HEK293 (cell line): ENCODE measurements at regions not wholly inside any gene's neighbourhood (a gene's known extent, or its start where the extent isn't known, plus 50 kb on each side); places are given as distances from the start of the nearest gene placed in this dataset.

ENCODE experiments used
- CTCF ChIA-PET: fragments of 350-600 bp; formaldehyde crosslinking; extraction: SDS; loops from one replicate; lab custom pipeline; 2021; ENCODE audit warnings: antibody characterized with exemption; lab: Yijun Ruan, JAX
- POLR2A ChIA-PET: fragments of 300-600 bp; formaldehyde crosslinking; extraction: SDS; loops from one replicate; lab custom pipeline; 2020; ENCODE audit warnings: antibody characterized with exemption, inconsistent platforms; lab: Yijun Ruan, JAX
- H3K27ac ChIP-seq: fragments of 200-500 bp; sonication (Bioruptor generic); 2 replicates; pipeline ENCODE4 v1.5.1; 2014; ENCODE audit warnings: low read depth, low read length, control low read depth, inconsistent platforms; ENCODE audit errors: extremely low read depth
- H3K36me3 ChIP-seq, 2 experiments: fragments of 200-500 bp in 1 of 2; sonication (Bioruptor generic) in 1 of 2; 1 replicate in 1 of 2; 2 replicates in 1 of 2; pipeline ENCODE4 v1.5.1; 2014 to 2017; ENCODE audit warnings: inconsistent platforms in 2 of 2, low read length in 2 of 2; ENCODE audit not compliant: control insufficient read depth in 2 of 2, insufficient read depth in 1 of 2
- H3K4me1 ChIP-seq: fragments of 200-500 bp; sonication (Bioruptor generic); 2 replicates; pipeline ENCODE4 v1.5.1; 2014; ENCODE audit warnings: mild to moderate bottlenecking, low read length, inconsistent platforms; ENCODE audit not compliant: control insufficient read depth, insufficient read depth
- H3K4me3 ChIP-seq: 2 replicates; pipeline ENCODE4 v1.5.1; 2011; ENCODE audit warnings: low read depth, mild to moderate bottlenecking, control low read depth, low read length, moderate library complexity
- H3K9me3 ChIP-seq: fragments of 200-500 bp; sonication (Bioruptor generic); 2 replicates; pipeline ENCODE4 v1.5.1; 2014; ENCODE audit warnings: low read depth, low read length, inconsistent platforms; ENCODE audit not compliant: control insufficient read depth, insufficient read depth
- GLIS2 ChIP-seq: fragments of 450-650 bp; formaldehyde crosslinking; IDR thresholded peaks from 2 replicates; pipeline ENCODE4 v1.5.1; 2016; ENCODE audit warnings: missing biosample characterization, missing genetic modification characterization
- INSM2 ChIP-seq: fragments of 450-650 bp; formaldehyde crosslinking; IDR thresholded peaks from 2 replicates; pipeline ENCODE4 v1.5.1; 2016; ENCODE audit warnings: missing biosample characterization, missing genetic modification characterization
- TCF7L2 ChIP-seq: IDR thresholded peaks from 2 replicates; pipeline ENCODE4 v1.6.1; 2011; ENCODE audit warnings: low read depth, mild to moderate bottlenecking, inconsistent platforms, low read length, moderate library complexity, borderline replicate concordance
- ZBTB10 ChIP-seq: fragments of 450-650 bp; formaldehyde crosslinking; IDR thresholded peaks from 2 replicates; pipeline ENCODE4 v1.5.1; 2016; ENCODE audit warnings: missing biosample characterization, missing genetic modification characterization
- ZBTB7A ChIP-seq: fragments of 450-650 bp; formaldehyde crosslinking; IDR thresholded peaks from 2 replicates; pipeline ENCODE4 v1.5.1; 2016; ENCODE audit warnings: low read depth, missing biosample characterization, missing genetic modification characterization
- ZNF211 ChIP-seq: fragments of 450-650 bp; formaldehyde crosslinking; IDR thresholded peaks from 2 replicates; pipeline ENCODE4 v1.5.1; 2016; ENCODE audit warnings: low read depth, missing biosample characterization, missing genetic modification characterization
- ZNF280C ChIP-seq: fragments of 450-650 bp; formaldehyde crosslinking; IDR thresholded peaks from 2 replicates; pipeline ENCODE4 v1.5.1; 2016; ENCODE audit warnings: missing biosample characterization, missing genetic modification characterization
- ZNF324 ChIP-seq: fragments of 450-650 bp; formaldehyde crosslinking; IDR thresholded peaks from 2 replicates; pipeline ENCODE4 v1.5.1; 2016; ENCODE audit warnings: missing biosample characterization, missing genetic modification characterization
- ZNF335 ChIP-seq: fragments of 450-650 bp; formaldehyde crosslinking; conservative IDR thresholded peaks from 2 replicates; pipeline ENCODE4 v1.5.1; 2016; ENCODE audit warnings: missing biosample characterization, missing genetic modification characterization
- ZNF341 ChIP-seq: fragments of 450-650 bp; formaldehyde crosslinking; IDR thresholded peaks from 2 replicates; pipeline ENCODE4; 2016; ENCODE audit warnings: low read depth, missing biosample characterization, missing genetic modification characterization
- ZNF621 ChIP-seq: fragments of 450-650 bp; formaldehyde crosslinking; IDR thresholded peaks from 2 replicates; pipeline ENCODE4 v1.5.1; 2017; ENCODE audit warnings: missing biosample characterization, missing genetic modification characterization
- ZNF624 ChIP-seq: fragments of 450-650 bp; formaldehyde crosslinking; IDR thresholded peaks from 2 replicates; pipeline ENCODE4 v1.5.1; 2017; ENCODE audit warnings: missing biosample characterization, missing genetic modification characterization
- ZNF654 ChIP-seq: fragments of 450-650 bp; formaldehyde crosslinking; IDR thresholded peaks from 2 replicates; pipeline ENCODE4 v1.5.1; 2016; ENCODE audit warnings: low read depth, missing biosample characterization, missing genetic modification characterization
- ZNF660 ChIP-seq: fragments of 450-650 bp; IDR thresholded peaks from 2 replicates; pipeline ENCODE4 v1.5.1; 2018; ENCODE audit warnings: missing biosample characterization, mild to moderate bottlenecking, missing genetic modification characterization
- ZNF768 ChIP-seq: fragments of 450-650 bp; formaldehyde crosslinking; IDR thresholded peaks from 2 replicates; pipeline ENCODE4 v1.5.1; 2018; ENCODE audit warnings: missing biosample characterization, mild to moderate bottlenecking, missing genetic modification characterization
- TF ChIP-seq, protein P1 (sequence below): fragments of 450-650 bp; formaldehyde crosslinking; IDR thresholded peaks from 2 replicates; pipeline ENCODE4 v1.5.1; 2016; ENCODE audit warnings: missing biosample characterization, missing genetic modification characterization, borderline replicate concordance
- TF ChIP-seq, protein P2 (sequence below): fragments of 450-650 bp; formaldehyde crosslinking; conservative IDR thresholded peaks from 2 replicates; pipeline ENCODE4 v1.5.1; 2016; ENCODE audit warnings: low read depth, missing biosample characterization, missing genetic modification characterization

DNA sequence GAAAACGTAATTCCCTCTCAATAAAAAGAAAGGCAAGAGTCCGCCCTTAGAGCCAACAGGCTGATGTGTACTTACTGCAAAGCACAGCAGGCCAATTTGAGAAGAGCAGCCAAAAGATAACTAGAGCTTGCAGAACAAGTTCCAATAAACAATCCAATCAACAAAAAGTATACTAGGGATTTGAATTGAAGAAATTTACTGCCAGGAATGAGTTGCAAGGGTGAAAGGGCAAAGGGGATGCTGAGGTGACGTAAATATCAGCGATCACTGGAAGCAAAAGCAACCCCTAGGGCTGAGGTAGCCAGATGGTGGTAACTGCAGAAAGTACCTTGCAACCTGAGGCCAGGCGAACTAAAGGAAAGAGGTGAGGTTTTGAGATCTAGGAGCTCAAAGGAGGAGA lies 152.1 kb upstream of the TENM3 start (continued):
- TF ChIP-seq ZNF335 (tag by site-specific recombination): no peak
- no peak for TF ChIP-seq ZNF660 (tag by site-specific recombination)
- TF ChIP-seq ZNF624 (tag by site-specific recombination): no peak
- no peak for TF ChIP-seq TCF7L2
- no peak for TF ChIP-seq ZNF654
- no peak for TF ChIP-seq ZBTB7A (tag by site-specific recombination)
- no peak for TF ChIP-seq ZNF341 (tag by site-specific recombination)

GRCh38 chr4:182093431-182093831 lies 149.8 kb upstream of the TENM3 start:
- Histone ChIP-seq H3K4me1 (no peaks in the 10 kb centered on the region), H3K9me3 (no peaks in the 10 kb centered on the region), H3K27ac (no peak overlapping the region), H3K4me3 (no peak overlapping the region), H3K36me3 (no peaks in the 10 kb centered on the region; a peak in 1 of 3 replicates)
- POLR2A ChIA-PET: no interaction called here
- no peak for TF ChIP-seq INSM2
- TF ChIP-seq ZNF768 (tag by site-specific recombination): no peak
- TF ChIP-seq GLIS2 (tag by site-specific recombination): no peak
- CTCF ChIA-PET: interaction anchor here (0.7 kb wide), 1 partner anchor 89 kb away, joined by 3 read pairs; no protein-coding TSS in a partner anchor

- ChIA-PET CTCF (no interaction called here), POLR2A (no interaction called here)
- Histone ChIP-seq H3K9me3 (no peaks in the 10 kb centered on the region), H3K4me1 (no peaks in the 10 kb centered on the region), H3K36me3 (no peaks in the 10 kb centered on the region; a peak in 1 of 3 replicates), H3K27ac (no peak overlapping the region), H3K4me3 (no peak overlapping the region)
- TF ChIP-seq ZNF211 (tag by site-specific recombination) (no peak), TCF7L2 (no peak), ZNF280C (tag by site-specific recombination) (no peak), ZNF324 (tag by site-specific recombination) (no peak), ZNF621 (no peak), ZBTB10 (tag by site-specific recombination) (no peak)
- TF ChIP-seq, protein P1, sequence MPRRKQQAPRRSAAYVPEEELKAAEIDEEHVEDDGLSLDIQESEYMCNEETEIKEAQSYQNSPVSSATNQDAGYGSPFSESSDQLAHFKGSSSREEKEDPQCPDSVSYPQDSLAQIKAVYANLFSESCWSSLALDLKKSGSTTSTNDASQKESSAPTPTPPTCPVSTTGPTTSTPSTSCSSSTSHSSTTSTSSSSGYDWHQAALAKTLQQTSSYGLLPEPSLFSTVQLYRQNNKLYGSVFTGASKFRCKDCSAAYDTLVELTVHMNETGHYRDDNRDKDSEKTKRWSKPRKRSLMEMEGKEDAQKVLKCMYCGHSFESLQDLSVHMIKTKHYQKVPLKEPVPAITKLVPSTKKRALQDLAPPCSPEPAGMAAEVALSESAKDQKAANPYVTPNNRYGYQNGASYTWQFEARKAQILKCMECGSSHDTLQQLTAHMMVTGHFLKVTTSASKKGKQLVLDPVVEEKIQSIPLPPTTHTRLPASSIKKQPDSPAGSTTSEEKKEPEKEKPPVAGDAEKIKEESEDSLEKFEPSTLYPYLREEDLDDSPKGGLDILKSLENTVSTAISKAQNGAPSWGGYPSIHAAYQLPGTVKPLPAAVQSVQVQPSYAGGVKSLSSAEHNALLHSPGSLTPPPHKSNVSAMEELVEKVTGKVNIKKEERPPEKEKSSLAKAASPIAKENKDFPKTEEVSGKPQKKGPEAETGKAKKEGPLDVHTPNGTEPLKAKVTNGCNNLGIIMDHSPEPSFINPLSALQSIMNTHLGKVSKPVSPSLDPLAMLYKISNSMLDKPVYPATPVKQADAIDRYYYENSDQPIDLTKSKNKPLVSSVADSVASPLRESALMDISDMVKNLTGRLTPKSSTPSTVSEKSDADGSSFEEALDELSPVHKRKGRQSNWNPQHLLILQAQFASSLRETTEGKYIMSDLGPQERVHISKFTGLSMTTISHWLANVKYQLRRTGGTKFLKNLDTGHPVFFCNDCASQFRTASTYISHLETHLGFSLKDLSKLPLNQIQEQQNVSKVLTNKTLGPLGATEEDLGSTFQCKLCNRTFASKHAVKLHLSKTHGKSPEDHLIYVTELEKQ (tag by site-specific recombination): no peak
- TF ChIP-seq, protein P2, sequence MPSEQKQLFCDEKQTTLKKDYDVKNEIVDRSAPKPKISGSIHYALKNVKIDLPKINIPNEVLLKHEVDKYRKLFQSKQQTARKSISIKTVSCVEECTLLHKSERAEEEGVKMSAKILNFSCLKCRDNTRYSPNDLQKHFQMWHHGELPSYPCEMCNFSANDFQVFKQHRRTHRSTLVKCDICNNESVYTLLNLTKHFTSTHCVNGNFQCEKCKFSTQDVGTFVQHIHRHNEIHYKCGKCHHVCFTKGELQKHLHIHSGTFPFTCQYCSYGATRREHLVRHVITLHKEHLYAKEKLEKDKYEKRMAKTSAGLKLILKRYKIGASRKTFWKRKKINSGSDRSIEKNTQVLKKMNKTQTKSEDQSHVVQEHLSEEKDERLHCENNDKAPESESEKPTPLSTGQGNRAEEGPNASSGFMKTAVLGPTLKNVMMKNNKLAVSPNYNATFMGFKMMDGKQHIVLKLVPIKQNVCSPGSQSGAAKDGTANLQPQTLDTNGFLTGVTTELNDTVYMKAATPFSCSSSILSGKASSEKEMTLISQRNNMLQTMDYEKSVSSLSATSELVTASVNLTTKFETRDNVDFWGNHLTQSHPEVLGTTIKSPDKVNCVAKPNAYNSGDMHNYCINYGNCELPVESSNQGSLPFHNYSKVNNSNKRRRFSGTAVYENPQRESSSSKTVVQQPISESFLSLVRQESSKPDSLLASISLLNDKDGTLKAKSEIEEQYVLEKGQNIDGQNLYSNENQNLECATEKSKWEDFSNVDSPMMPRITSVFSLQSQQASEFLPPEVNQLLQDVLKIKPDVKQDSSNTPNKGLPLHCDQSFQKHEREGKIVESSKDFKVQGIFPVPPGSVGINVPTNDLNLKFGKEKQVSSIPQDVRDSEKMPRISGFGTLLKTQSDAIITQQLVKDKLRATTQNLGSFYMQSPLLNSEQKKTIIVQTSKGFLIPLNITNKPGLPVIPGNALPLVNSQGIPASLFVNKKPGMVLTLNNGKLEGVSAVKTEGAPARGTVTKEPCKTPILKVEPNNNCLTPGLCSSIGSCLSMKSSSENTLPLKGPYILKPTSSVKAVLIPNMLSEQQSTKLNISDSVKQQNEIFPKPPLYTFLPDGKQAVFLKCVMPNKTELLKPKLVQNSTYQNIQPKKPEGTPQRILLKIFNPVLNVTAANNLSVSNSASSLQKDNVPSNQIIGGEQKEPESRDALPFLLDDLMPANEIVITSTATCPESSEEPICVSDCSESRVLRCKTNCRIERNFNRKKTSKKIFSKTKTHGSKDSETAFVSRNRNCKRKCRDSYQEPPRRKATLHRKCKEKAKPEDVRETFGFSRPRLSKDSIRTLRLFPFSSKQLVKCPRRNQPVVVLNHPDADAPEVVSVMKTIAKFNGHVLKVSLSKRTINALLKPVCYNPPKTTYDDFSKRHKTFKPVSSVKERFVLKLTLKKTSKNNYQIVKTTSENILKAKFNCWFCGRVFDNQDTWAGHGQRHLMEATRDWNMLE (tag by site-specific recombination): no peak
These were observed 149.3 kb upstream of the TENM3 start for GRCh38 chr4:182093935-182094334.
